ENCODE measurements at regions not wholly inside any gene's neighbourhood (a gene's known extent, or its start where the extent isn't known, plus 50 kb on each side); places are given as distances from the start of the nearest gene placed in this dataset.
A peak's percentile ranks its signal among the peaks of the same experiment; 100 is the strongest.
"Not testable (repeated sequence)": the region's sequence is repeated elsewhere in the genome, so short reads cannot be mapped to it uniquely, and the experiment has no call there.

GRCh38 chr6:90463359-90463758, 123.5 kb downstream of the MAP3K7 start:
- no peak for DNase-seq (ENCODE audit: extremely low read depth in 1 of 11, low read depth in 9 of 11, low spot score in 4 of 11)

GRCh38 chr6:90462102-90462501, 124.8 kb downstream of the MAP3K7 start:
- no peak for DNase-seq (ENCODE audit: extremely low read depth in 1 of 11, low read depth in 9 of 11, low spot score in 4 of 11)

GRCh38 chr6:90461383-90461782, 125.5 kb downstream of the MAP3K7 start:
- DNase-seq (ENCODE audit: extremely low read depth in 1 of 11, low read depth in 9 of 11, low spot score in 4 of 11) = no peak

- DNase-seq (ENCODE audit: extremely low read depth in 1 of 11, low read depth in 9 of 11, low spot score in 4 of 11) = no peak
These were observed 126.8 kb downstream of the MAP3K7 start for GRCh38 chr6:90460051-90460450.

GRCh38 chr6:90459225-90459758, 127.6 kb downstream of the MAP3K7 start:
- DNase-seq (ENCODE audit: extremely low read depth in 1 of 11, low read depth in 9 of 11, low spot score in 4 of 11) = no peak

- no peak for DNase-seq (ENCODE audit: extremely low read depth in 1 of 11, low read depth in 9 of 11, low spot score in 4 of 11)
These were observed 128.3 kb downstream of the MAP3K7 start for GRCh38 chr6:90458353-90459224.

- no peak for DNase-seq (ENCODE audit: extremely low read depth in 1 of 11, low read depth in 9 of 11, low spot score in 4 of 11)
These were observed 129.0 kb downstream of the MAP3K7 start for GRCh38 chr6:90457867-90458259.

- DNase-seq (ENCODE audit: extremely low read depth in 1 of 11, low read depth in 9 of 11, low spot score in 4 of 11) = not testable (repeated sequence)
These were observed 129.6 kb downstream of the MAP3K7 start for GRCh38 chr6:90456997-90457866.

GRCh38 chr6:90456001-90456400, 130.9 kb downstream of the MAP3K7 start:
- no peak for DNase-seq (ENCODE audit: extremely low read depth in 1 of 11, low read depth in 9 of 11, low spot score in 4 of 11)

- no peak for DNase-seq (ENCODE audit: extremely low read depth in 1 of 11, low read depth in 9 of 11, low spot score in 4 of 11)
These were observed 131.9 kb downstream of the MAP3K7 start for GRCh38 chr6:90454836-90455427.

- no peak for DNase-seq (ENCODE audit: extremely low read depth in 1 of 11, low read depth in 9 of 11, low spot score in 4 of 11)
These were observed 136.5 kb downstream of the MAP3K7 start for GRCh38 chr6:90450268-90450953.

GRCh38 chr6:90449311-90449710, 137.6 kb downstream of the MAP3K7 start:
- no peak for DNase-seq (ENCODE audit: extremely low read depth in 1 of 11, low read depth in 9 of 11, low spot score in 4 of 11)

- DNase-seq (ENCODE audit: extremely low read depth in 1 of 11, low read depth in 9 of 11, low spot score in 4 of 11) = peak in 1 of 11 donors; percentile 30
These were observed 138.0 kb downstream of the MAP3K7 start for GRCh38 chr6:90448836-90449235.

- no peak for DNase-seq (ENCODE audit: extremely low read depth in 1 of 11, low read depth in 9 of 11, low spot score in 4 of 11)
These were observed 140.7 kb downstream of the MAP3K7 start for GRCh38 chr6:90446164-90446563.

GRCh38 chr6:90445533-90446108, 141.3 kb downstream of the MAP3K7 start:
- DNase-seq (ENCODE audit: extremely low read depth in 1 of 11, low read depth in 9 of 11, low spot score in 4 of 11) = no peak

- peak in 5 of 11 donors; percentile 10 to 47 (median 17) for DNase-seq (ENCODE audit: extremely low read depth in 1 of 11, low read depth in 9 of 11, low spot score in 4 of 11)
These were observed 142.6 kb downstream of the MAP3K7 start for GRCh38 chr6:90444160-90444714.

- DNase-seq (ENCODE audit: extremely low read depth in 1 of 11, low read depth in 9 of 11, low spot score in 4 of 11) = no peak
These were observed 144.5 kb downstream of the MAP3K7 start for GRCh38 chr6:90442366-90442765.

- DNase-seq (ENCODE audit: extremely low read depth in 1 of 11, low read depth in 9 of 11, low spot score in 4 of 11) = no peak
These were observed 144.1 kb upstream of the BACH2 start for GRCh38 chr6:90440586-90441283.
